Spleen (tissue), 11 donors: ENCODE measurements at regions not wholly inside any gene's neighbourhood (a gene's known extent, or its start where the extent isn't known, plus 50 kb on each side); places are given as distances from the start of the nearest gene placed in this dataset.

Experiments
- DNase-seq: peaks from one replicate; pipeline ENCODE4 v3.0.0-alpha.2; 2020
- H3K27ac ChIP-seq, 8 donors: fragments of 200-600 bp; sonication (generic) in 7 of 8; 1 replicate in 4 of 8; 2 replicates in 4 of 8; pipeline versions ENCODE4 v1.5.0 to v1.8.0; 2016 to 2021; ENCODE audit warnings: inconsistent platforms in 4 of 8, mild to moderate bottlenecking in 4 of 8, moderate library complexity in 1 of 8
- H3K27me3 ChIP-seq, 7 donors: fragments of 200-600 bp; sonication (generic) in 6 of 7; replicated peaks in 1 of 7; 1 replicate in 4 of 7; 2 replicates in 3 of 7; pipeline versions ENCODE4 v1.5.0 to v1.8.0; 2016 to 2021; ENCODE audit warnings: inconsistent platforms in 3 of 7, mild to moderate bottlenecking in 1 of 7
- H3K36me3 ChIP-seq, 6 donors: fragments of 200-600 bp; sonication (generic) in 5 of 6; 1 replicate in 4 of 6; 2 replicates in 2 of 6; pipeline versions ENCODE4 v1.5.0 to v1.8.0; 2016 to 2021; ENCODE audit warnings: inconsistent platforms in 2 of 6
- H3K4me1 ChIP-seq, 6 donors: fragments of 200-600 bp; sonication (generic) in 5 of 6; 1 replicate in 3 of 6; 2 replicates in 3 of 6; pipeline versions ENCODE4 v1.5.0 to v1.8.0; 2016 to 2021; ENCODE audit warnings: inconsistent platforms in 3 of 6
- H3K4me3 ChIP-seq, 8 donors: fragments of 200-600 bp; sonication (generic) in 7 of 8; 1 replicate in 4 of 8; 2 replicates in 4 of 8; pipeline versions ENCODE4 v1.5.0 to v1.8.0; 2016 to 2021; ENCODE audit warnings: inconsistent platforms in 4 of 8, mild to moderate bottlenecking in 4 of 8, moderate library complexity in 2 of 8
- H3K9me3 ChIP-seq, 8 donors: fragments of 200-600 bp; sonication (generic) in 7 of 8; 1 replicate in 4 of 8; 2 replicates in 4 of 8; pipeline versions ENCODE4 v1.5.0 to v1.8.0; 2016 to 2021; ENCODE audit warnings: inconsistent platforms in 4 of 8
- POLR2A ChIP-seq, 3 donors: fragments of 450-650 bp; IDR thresholded peaks; one replicate each; pipeline ENCODE4 v1.5.1; 2017; ENCODE audit warnings: antibody characterized with exemption in 3 of 3, mild to moderate bottlenecking in 1 of 3
- POLR2AphosphoS5 ChIP-seq, 3 donors: sonication (generic); formaldehyde crosslinking; IDR thresholded peaks; one replicate each; pipeline ENCODE4 v1.5.1; 2017; ENCODE audit warnings: antibody characterized with exemption in 3 of 3
- WGBS, 5 donors: extraction: QIAGEN DNeasy Blood & Tissue Kit in 3 of 5; methylation state at CpG; one replicate each; pipeline versions ENCODE4 v1.1.5 to v1.1.7; 2013 to 2018; 5-methylcytosine and 5-hydroxymethylcytosine counted together
- intact Hi-C: fragments of 100-400 bp; cut with DNase I; formaldehyde crosslinking; loops from one replicate; pipeline ENCODE4 v1.15.0; 2023; ENCODE audit warnings: low total_unique reads
- TF ChIP-seq, protein P1 (sequence below), 11 experiments: fragments of 200-600 bp in 7 of 11; fragments of 450-650 bp in 4 of 11; sonication (generic) in 4 of 11; IDR thresholded peaks in 8 of 11; conservative IDR thresholded peaks in 3 of 11; 1 replicate in 7 of 11; 2 replicates in 4 of 11; pipeline versions ENCODE4 v1.4.0 to v1.8.0; 2016 to 2021; ENCODE audit warnings: antibody characterized with exemption in 11 of 11, inconsistent platforms in 4 of 11, mild to moderate bottlenecking in 1 of 11
- donor health status: healthy with polysubstance abuse.
- donor health status: DM: no; HTN: no; CAD: no; lungs with moderate emphysema.
- donor health status: DM: no; HTN: no; CAD: no.
- donor health status: Bipolar disorder and iron deficiency.
- donor health status: healthy.
- donor health status: DM: no; HTN: no; CAD: no.
- donor health status: DM: yes; HTN: yes; CAD: no.

GRCh38 chr6:164859816-164860215 lies 449.6 kb downstream of the C6orf118 start:
- H3K27ac ChIP-seq, result no peak overlapping the region
- no peaks in the 10 kb centered on the region for H3K36me3 ChIP-seq
- H3K4me3 ChIP-seq, result no peak overlapping the region
- WGBS, 5 donors, result 68 to 76% (median 72%) methylated on average over 6 of the region's 6 CpGs
- intact Hi-C loops, result no loop called here
- H3K27me3 ChIP-seq, result no peaks in the 10 kb centered on the region
- H3K9me3 ChIP-seq, result peaks cover 0 to 9% (median 0%) of the 10 kb centered on the region in 8 donors
- no peak for DNase-seq
- TF ChIP-seq, protein P1, sequence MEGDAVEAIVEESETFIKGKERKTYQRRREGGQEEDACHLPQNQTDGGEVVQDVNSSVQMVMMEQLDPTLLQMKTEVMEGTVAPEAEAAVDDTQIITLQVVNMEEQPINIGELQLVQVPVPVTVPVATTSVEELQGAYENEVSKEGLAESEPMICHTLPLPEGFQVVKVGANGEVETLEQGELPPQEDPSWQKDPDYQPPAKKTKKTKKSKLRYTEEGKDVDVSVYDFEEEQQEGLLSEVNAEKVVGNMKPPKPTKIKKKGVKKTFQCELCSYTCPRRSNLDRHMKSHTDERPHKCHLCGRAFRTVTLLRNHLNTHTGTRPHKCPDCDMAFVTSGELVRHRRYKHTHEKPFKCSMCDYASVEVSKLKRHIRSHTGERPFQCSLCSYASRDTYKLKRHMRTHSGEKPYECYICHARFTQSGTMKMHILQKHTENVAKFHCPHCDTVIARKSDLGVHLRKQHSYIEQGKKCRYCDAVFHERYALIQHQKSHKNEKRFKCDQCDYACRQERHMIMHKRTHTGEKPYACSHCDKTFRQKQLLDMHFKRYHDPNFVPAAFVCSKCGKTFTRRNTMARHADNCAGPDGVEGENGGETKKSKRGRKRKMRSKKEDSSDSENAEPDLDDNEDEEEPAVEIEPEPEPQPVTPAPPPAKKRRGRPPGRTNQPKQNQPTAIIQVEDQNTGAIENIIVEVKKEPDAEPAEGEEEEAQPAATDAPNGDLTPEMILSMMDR (IDR thresholded peaks at IDR 0.05 in 8 of 11, conservative IDR thresholded peaks at IDR 0.05 in 3 of 11), result no peak
- TF ChIP-seq POLR2A (IDR thresholded peaks at IDR 0.05) (no peak), POLR2AphosphoS5 (IDR thresholded peaks at IDR 0.05) (no peak)
- H3K4me1 ChIP-seq, result no peaks in the 10 kb centered on the region

DNA sequence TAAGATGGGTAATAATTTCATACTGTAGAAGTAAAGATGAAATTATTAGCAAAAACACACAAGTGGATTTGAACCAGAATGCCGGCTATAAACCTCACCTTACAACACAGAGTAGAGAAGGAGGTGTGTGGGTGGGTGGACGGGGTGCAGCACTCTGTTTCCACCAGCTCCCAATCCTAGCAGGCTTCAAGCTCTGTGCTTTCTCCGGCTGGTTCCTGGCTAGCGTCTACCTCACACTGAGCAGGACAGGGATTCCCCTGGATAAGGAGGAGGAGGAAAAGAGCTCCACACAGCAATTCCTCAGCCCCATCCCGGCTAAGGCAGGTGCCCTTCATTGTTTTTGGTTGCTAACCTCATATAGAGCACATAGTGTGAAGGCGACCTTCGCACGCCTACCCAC lies 453.3 kb downstream of the C6orf118 start:
- Histone ChIP-seq H3K36me3 (no peaks in the 10 kb centered on the region), H3K27me3 (no peaks in the 10 kb centered on the region), H3K4me1 (no peaks in the 10 kb centered on the region), H3K9me3 (peaks cover 0 to 6% (median 0%) of the 10 kb centered on the region in 8 donors), H3K27ac (no peak overlapping the region), H3K4me3 (no peak overlapping the region)
- DNase-seq, result no peak
- intact Hi-C loops, result no loop called here
- 74 to 80% (median 79%) methylated on average over 8 of the region's 8 CpGs for WGBS, 5 donors
- no peak for TF ChIP-seq POLR2AphosphoS5 (IDR thresholded peaks at IDR 0.05)
- TF ChIP-seq POLR2A (IDR thresholded peaks at IDR 0.05), result no peak
- TF ChIP-seq, protein P1 (IDR thresholded peaks at IDR 0.05 in 8 of 11, conservative IDR thresholded peaks at IDR 0.05 in 3 of 11), result no peak

DNA sequence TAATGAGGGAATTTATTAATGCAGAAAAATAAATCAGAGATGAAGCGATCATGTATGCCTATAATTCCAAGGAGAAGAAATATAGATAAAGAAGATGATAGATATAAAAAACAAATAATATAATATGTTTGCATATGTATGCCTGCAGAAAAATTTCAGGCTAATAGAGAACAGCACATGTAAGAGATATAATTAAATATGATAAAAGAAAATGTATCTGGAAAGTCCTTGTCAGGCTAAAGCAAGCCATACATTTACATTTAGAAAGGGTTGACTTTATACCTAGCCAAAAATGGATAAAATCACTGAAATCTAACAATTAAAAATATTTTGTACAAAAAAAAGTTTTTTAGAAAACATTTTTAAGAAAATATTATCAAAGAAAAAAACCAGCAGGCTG lies 454.1 kb downstream of the C6orf118 start:
- WGBS, 5 donors, result 94 to 100% (median 96%) methylated on average over 1 of the region's 1 CpG
- no peak for DNase-seq
- H3K36me3 ChIP-seq, result no peaks in the 10 kb centered on the region
- no peak for TF ChIP-seq POLR2AphosphoS5 (IDR thresholded peaks at IDR 0.05)
- TF ChIP-seq, protein P1 (IDR thresholded peaks at IDR 0.05 in 8 of 11, conservative IDR thresholded peaks at IDR 0.05 in 3 of 11), result no peak
- no peak for TF ChIP-seq POLR2A (IDR thresholded peaks at IDR 0.05)
- H3K4me3 ChIP-seq, result no peak overlapping the region
- no peaks in the 10 kb centered on the region for H3K4me1 ChIP-seq
- intact Hi-C loops, result no loop called here
- no peak overlapping the region for H3K27ac ChIP-seq
- no peaks in the 10 kb centered on the region for H3K27me3 ChIP-seq
- peaks cover 0 to 6% (median 0%) of the 10 kb centered on the region in 8 donors for H3K9me3 ChIP-seq

- DNase-seq, result no peak
- Histone ChIP-seq H3K9me3 (peaks cover 0 to 6% (median 0%) of the 10 kb centered on the region in 8 donors), H3K27me3 (no peaks in the 10 kb centered on the region), H3K4me1 (no peaks in the 10 kb centered on the region), H3K27ac (no peak overlapping the region), H3K4me3 (no peak overlapping the region), H3K36me3 (no peaks in the 10 kb centered on the region)
- TF ChIP-seq POLR2A (IDR thresholded peaks at IDR 0.05) (no peak), POLR2AphosphoS5 (IDR thresholded peaks at IDR 0.05) (no peak)
- TF ChIP-seq, protein P1 (IDR thresholded peaks at IDR 0.05 in 8 of 11, conservative IDR thresholded peaks at IDR 0.05 in 3 of 11), result no peak
- intact Hi-C loops, result no loop called here
Measured at GRCh38 chr6:164854526-164854925, 454.9 kb downstream of the C6orf118 start.
